Breast epithelium (tissue), 4 donors: ENCODE measurements at regions not wholly inside any gene's neighbourhood (a gene's known extent, or its start where the extent isn't known, plus 50 kb on each side); places are given as distances from the start of the nearest gene placed in this dataset.

ENCODE experiments used
- DNase-seq, 2 donors: peaks; one replicate each; pipeline ENCODE4 v3.0.0-alpha.2; 2019; ENCODE audit warnings: low spot score in 2 of 2
- H3K27ac ChIP-seq, 2 donors: fragments of 200-600 bp; sonication (generic) in 1 of 2; one replicate each; pipeline ENCODE4 v1.5.1; 2016 to 2019; ENCODE audit warnings: mild to moderate bottlenecking in 1 of 2
- H3K27me3 ChIP-seq, 2 donors: fragments of 200-600 bp; sonication (generic) in 1 of 2; one replicate each; pipeline versions ENCODE4 v1.5.1 to v1.6.0; 2017 to 2019; ENCODE audit warnings: control low read depth in 1 of 2, mild to moderate bottlenecking in 1 of 2
- H3K36me3 ChIP-seq: fragments of 200-600 bp; one replicate; pipeline ENCODE4 v1.5.1; 2019
- H3K4me1 ChIP-seq, 2 donors: fragments of 200-600 bp; sonication (generic); one replicate each; pipeline ENCODE4 v1.5.1; 2016 to 2019; ENCODE audit warnings: control low read depth in 1 of 2
- H3K4me3 ChIP-seq, 3 donors: fragments of 200-600 bp; sonication (generic); 1 replicate in 2 of 3; 2 replicates in 1 of 3; pipeline ENCODE4 v1.5.1; 2016 to 2019; ENCODE audit warnings: mild to moderate bottlenecking in 3 of 3, moderate library complexity in 2 of 3
- H3K9me3 ChIP-seq, 2 donors: fragments of 200-600 bp; sonication (generic) in 1 of 2; one replicate each; pipeline ENCODE4 v1.5.1; 2016 to 2019; ENCODE audit warnings: control low read depth in 1 of 2
- POLR2A ChIP-seq: fragments of 450-650 bp; IDR thresholded peaks from one replicate; pipeline ENCODE4 v1.6.1; 2016; ENCODE audit warnings: antibody characterized with exemption, mild to moderate bottlenecking, moderate library complexity
- POLR2AphosphoS5 ChIP-seq, 3 donors: sonication (generic); formaldehyde crosslinking; IDR thresholded peaks; one replicate each; pipeline ENCODE4 v1.6.1; 2017; ENCODE audit warnings: antibody characterized with exemption in 3 of 3
- intact Hi-C: fragments of 100-400 bp; cut with DNase I; formaldehyde crosslinking; loops from one replicate; pipeline ENCODE4 v1.15.1; 2023; ENCODE audit warnings: low total_unique reads
- TF ChIP-seq, protein P1 (sequence below), 3 donors: fragments of 450-650 bp; IDR thresholded peaks; one replicate each; pipeline ENCODE4 v1.5.1; 2016 to 2017; ENCODE audit warnings: antibody characterized with exemption in 3 of 3, mild to moderate bottlenecking in 3 of 3, moderate library complexity in 3 of 3

DNA sequence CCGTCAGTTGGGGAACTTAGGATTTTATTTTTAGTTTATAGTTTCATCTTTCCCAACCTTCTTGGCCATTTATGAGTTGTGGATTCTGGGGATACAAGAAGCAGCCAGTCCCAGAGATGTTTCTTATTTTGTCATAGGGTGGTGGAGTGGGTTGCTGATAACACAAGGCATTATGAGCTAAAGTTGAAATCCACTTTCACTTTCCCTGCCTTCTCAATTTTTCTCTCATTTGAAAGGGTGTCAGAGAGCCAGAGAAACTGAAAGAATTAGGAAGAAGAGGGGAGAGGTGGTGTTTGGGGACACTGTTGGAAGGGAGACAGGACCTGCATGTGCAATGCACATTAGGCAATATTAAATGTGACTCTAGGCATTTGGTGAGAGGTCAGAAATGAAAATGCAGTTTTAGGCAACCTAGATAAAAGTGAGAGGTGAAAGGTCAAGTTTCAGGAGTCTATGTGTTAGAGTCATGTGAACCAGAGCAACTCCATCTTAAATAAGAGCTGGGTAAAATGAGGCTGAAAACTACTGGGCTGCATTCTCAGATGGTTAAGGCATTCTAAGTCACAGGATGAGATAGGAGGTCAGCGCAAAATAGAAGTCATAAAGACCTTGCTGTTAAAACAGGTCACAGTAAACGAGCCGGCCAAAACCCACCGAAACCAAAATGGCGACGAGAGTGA lies 71.1 kb upstream of the F3 start:
- no peak for DNase-seq
- no peak overlapping the region for H3K27ac ChIP-seq
- TF ChIP-seq POLR2AphosphoS5 (IDR thresholded peaks at IDR 0.05) (no peak), POLR2A (no peak)
- TF ChIP-seq, protein P1, sequence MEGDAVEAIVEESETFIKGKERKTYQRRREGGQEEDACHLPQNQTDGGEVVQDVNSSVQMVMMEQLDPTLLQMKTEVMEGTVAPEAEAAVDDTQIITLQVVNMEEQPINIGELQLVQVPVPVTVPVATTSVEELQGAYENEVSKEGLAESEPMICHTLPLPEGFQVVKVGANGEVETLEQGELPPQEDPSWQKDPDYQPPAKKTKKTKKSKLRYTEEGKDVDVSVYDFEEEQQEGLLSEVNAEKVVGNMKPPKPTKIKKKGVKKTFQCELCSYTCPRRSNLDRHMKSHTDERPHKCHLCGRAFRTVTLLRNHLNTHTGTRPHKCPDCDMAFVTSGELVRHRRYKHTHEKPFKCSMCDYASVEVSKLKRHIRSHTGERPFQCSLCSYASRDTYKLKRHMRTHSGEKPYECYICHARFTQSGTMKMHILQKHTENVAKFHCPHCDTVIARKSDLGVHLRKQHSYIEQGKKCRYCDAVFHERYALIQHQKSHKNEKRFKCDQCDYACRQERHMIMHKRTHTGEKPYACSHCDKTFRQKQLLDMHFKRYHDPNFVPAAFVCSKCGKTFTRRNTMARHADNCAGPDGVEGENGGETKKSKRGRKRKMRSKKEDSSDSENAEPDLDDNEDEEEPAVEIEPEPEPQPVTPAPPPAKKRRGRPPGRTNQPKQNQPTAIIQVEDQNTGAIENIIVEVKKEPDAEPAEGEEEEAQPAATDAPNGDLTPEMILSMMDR (IDR thresholded peaks at IDR 0.05), result no peak
- no peaks in the 10 kb centered on the region for H3K9me3 ChIP-seq
- intact Hi-C loops, result no loop called here
- no peak overlapping the region for H3K4me3 ChIP-seq
- no peaks in the 10 kb centered on the region for H3K27me3 ChIP-seq
- no peaks in the 10 kb centered on the region for H3K36me3 ChIP-seq
- no peaks in the 10 kb centered on the region for H3K4me1 ChIP-seq

DNA sequence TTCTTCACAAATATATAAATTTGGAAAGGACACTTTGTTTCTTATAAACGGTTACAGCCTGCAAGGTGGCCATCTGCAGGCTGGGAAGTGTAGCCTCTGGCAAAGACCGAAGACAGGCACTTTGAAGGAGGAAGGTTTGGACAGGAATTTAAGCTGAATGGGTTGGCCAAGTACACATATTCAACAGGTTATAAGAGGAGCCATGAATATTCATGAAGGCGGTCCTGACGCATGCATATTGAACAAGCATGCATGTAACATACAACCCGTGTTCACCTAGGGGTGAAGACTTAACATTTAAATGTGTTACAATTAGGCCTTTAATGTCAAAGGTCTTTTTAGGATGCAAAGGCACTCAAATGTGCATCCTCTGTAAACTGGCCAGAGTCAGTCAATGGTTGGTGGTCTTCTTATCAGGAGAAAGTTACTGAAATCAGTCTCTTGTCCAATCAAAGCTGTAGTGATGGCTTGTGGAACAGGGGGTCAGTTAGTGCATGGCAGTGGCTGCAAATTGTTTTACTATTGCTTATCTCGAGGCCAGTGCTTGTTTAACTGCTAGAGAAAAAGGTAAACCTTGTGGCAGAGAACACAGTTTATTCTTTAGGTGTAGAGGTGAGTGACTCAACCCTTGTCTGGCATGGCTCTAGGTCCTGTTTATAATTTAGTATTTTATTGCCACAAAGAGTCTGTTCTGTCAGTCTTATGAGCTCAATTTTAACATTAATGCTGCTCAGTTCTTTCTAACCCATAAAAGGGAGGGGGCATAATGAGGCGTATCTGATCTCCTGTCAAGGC lies 70.3 kb upstream of the F3 start:
- Histone ChIP-seq H3K27me3 (no peaks in the 10 kb centered on the region), H3K4me1 (no peaks in the 10 kb centered on the region), H3K9me3 (no peaks in the 10 kb centered on the region), H3K27ac (no peak overlapping the region), H3K4me3 (no peak overlapping the region), H3K36me3 (no peaks in the 10 kb centered on the region)
- no peak for TF ChIP-seq POLR2A
- TF ChIP-seq, protein P1 (IDR thresholded peaks at IDR 0.05), result no peak
- TF ChIP-seq POLR2AphosphoS5 (IDR thresholded peaks at IDR 0.05), result no peak
- intact Hi-C loops, result no loop called here
- DNase-seq, result no peak

DNA sequence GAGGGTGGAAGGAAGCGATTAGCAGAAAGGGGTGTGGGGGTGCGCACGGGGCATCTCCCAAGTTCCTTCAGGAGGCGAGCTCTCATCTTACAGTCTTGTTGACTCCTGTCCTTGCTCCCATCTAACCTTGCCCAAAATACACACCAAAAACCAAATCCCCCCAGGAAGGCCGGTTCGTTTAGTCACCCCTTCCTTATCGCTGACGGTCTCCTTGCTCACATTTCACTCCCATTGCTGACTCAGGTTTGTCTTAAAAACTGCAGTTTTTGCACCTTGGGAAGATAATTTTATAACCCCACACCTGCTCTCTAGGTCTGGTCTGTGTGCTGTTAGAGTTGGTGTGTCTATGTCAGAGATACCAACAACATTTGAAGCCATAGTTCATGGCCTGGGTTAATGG lies 68.1 kb upstream of the F3 start:
- intact Hi-C loops, result no loop called here
- no peak for DNase-seq
- Histone ChIP-seq H3K27ac (no peak overlapping the region), H3K9me3 (no peaks in the 10 kb centered on the region), H3K27me3 (no peaks in the 10 kb centered on the region), H3K4me1 (no peaks in the 10 kb centered on the region), H3K4me3 (no peak overlapping the region), H3K36me3 (no peaks in the 10 kb centered on the region)
- no peak for TF ChIP-seq POLR2AphosphoS5 (IDR thresholded peaks at IDR 0.05)
- TF ChIP-seq POLR2A, result no peak
- TF ChIP-seq, protein P1 (IDR thresholded peaks at IDR 0.05), result no peak

DNA sequence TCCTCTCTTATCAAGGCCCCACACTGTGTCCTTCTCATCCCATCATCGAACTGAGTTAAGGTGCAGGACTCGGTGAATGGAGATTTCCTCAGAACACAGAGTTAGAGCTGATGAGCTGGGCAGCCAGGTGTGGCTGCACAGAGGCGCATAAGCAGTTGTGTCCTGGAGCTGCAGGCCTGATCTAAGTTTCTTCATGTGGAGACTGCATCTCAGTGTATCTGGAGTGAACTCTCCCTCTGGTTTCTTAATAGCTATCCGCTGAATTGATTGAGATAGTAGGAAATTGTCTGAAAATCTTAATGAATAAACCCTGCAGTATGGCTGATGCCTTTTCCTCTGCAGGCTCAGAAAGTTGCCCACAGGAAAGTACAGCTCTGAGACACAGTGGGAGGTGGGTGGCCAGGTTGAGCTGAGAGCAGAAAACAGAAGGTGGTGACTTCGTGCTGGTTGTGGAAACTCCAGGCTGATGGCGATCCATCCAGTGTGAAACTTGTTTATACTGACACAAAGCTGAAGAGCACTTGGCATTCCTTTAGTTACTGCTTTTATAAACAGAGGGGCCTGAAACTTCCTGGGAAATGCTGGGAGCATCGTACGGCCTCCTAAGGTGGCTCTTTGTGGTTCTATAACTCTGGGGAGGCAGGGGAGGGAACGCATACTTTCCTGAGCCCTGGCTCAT lies 67.4 kb upstream of the F3 start:
- Histone ChIP-seq H3K27me3 (no peaks in the 10 kb centered on the region), H3K36me3 (no peaks in the 10 kb centered on the region), H3K4me1 (no peaks in the 10 kb centered on the region), H3K9me3 (no peaks in the 10 kb centered on the region), H3K4me3 (no peak overlapping the region), H3K27ac (no peak overlapping the region)
- intact Hi-C loops, result no loop called here
- no peak for DNase-seq
- no peak for TF ChIP-seq POLR2A
- TF ChIP-seq, protein P1 (IDR thresholded peaks at IDR 0.05), result no peak
